H1 (cell line): ENCODE measurements at regions not wholly inside any gene's neighbourhood (a gene's known extent, or its start where the extent isn't known, plus 50 kb on each side); places are given as distances from the start of the nearest gene placed in this dataset.

Experiments used
- CTCF ChIA-PET: fragments of 300-600 bp; sonication (Branson Sonifier 250); formaldehyde crosslinking; loops from one replicate; lab custom pipeline; 2021; ENCODE audit not compliant: partially characterized antibody; lab: Charles Lee
- POLR2A ChIA-PET: fragments of 300-600 bp; sonication (Branson Sonifier 250); formaldehyde crosslinking; loops from one replicate; lab custom pipeline; 2021; ENCODE audit warnings: inconsistent platforms; ENCODE audit not compliant: partially characterized antibody; lab: Charles Lee
- DNase-seq, 2 experiments: peaks; one replicate each; pipeline versions ENCODE4 v3.0.0 to v3.0.0-alpha.2; 2010 to 2022; ENCODE audit warnings: low spot score in 2 of 2, low read depth in 1 of 2, mixed read lengths in 1 of 2
- FAIRE-seq: peaks from 2 replicates; lab custom pipeline; 2011; peaks lifted over from hg19 to GRCh38; lab: Jason Lieb, UNC
- H2AFZ ChIP-seq: 2 replicates; pipeline ENCODE4 v1.8.1; 2012; ENCODE audit warnings: low read length, inconsistent platforms
- H2AK5ac ChIP-seq: 2 replicates; pipeline ENCODE4 v1.6.1; 2013; ENCODE audit warnings: low read depth, low read length
- H2BK120ac ChIP-seq: replicated peaks from 2 replicates; pipeline ENCODE3; 2013; ENCODE audit warnings: low read depth, low read length, inconsistent platforms
- H2BK12ac ChIP-seq: 2 replicates; pipeline ENCODE4 v1.6.1; 2013; ENCODE audit warnings: low read depth, low read length
- H2BK15ac ChIP-seq: 2 replicates; pipeline ENCODE4 v1.6.1; 2013; ENCODE audit warnings: low read length
- H2BK20ac ChIP-seq: 2 replicates; pipeline ENCODE4 v1.6.1; 2013; ENCODE audit warnings: low read length
- H2BK5ac ChIP-seq: 2 replicates; pipeline ENCODE4 v1.6.1; 2013; ENCODE audit warnings: low read depth, low read length
- H3K14ac ChIP-seq: 2 replicates; pipeline ENCODE4 v1.6.1; 2013; ENCODE audit warnings: inconsistent platforms; ENCODE audit not compliant: insufficient read length
- H3K18ac ChIP-seq: 2 replicates; pipeline ENCODE4 v1.6.1; 2013; ENCODE audit warnings: low read length; ENCODE audit errors: extremely low read depth
- H3K23ac ChIP-seq: 2 replicates; pipeline ENCODE4 v1.6.1; 2013; ENCODE audit warnings: inconsistent platforms; ENCODE audit not compliant: insufficient read length
- H3K23me2 ChIP-seq: 2 replicates; pipeline ENCODE4 v1.6.1; 2013; ENCODE audit warnings: low read depth, low read length
- H3K27ac ChIP-seq: 2 replicates; pipeline ENCODE4 v1.6.1; 2011; ENCODE audit warnings: low read depth, low read length, inconsistent platforms
- H3K27me3 ChIP-seq, 4 experiments: replicated peaks in 1 of 4; 1 replicate in 1 of 4; 2 replicates in 3 of 4; pipeline versions ENCODE4 v1.6.1 to v1.8.1; 2011 to 2013; ENCODE audit warnings: low read length in 3 of 4, mild to moderate bottlenecking in 3 of 4, inconsistent platforms in 2 of 4, mixed read lengths in 2 of 4, moderate library complexity in 1 of 4; ENCODE audit not compliant: control insufficient read depth in 3 of 4, insufficient read depth in 3 of 4; ENCODE audit errors: extremely low read depth in 1 of 4
- H3K36me3 ChIP-seq, 4 experiments: 2 replicates each; pipeline versions ENCODE4 v1.6.1 to v1.8.1; 2011 to 2013; ENCODE audit warnings: mild to moderate bottlenecking in 4 of 4, low read length in 3 of 4, moderate library complexity in 2 of 4, control low read depth in 1 of 4, inconsistent platforms in 1 of 4; ENCODE audit not compliant: insufficient read depth in 4 of 4, control insufficient read depth in 2 of 4
- H3K4ac ChIP-seq: replicated peaks from 2 replicates; pipeline ENCODE3; 2013; ENCODE audit warnings: low read length, low read depth, mixed read lengths, inconsistent platforms; ENCODE audit not compliant: insufficient read length
- H3K4me1 ChIP-seq, 4 experiments: replicated peaks in 1 of 4; 1 replicate in 1 of 4; 2 replicates in 3 of 4; pipeline versions ENCODE4 v1.6.1 to v1.8.1; 2011 to 2013; ENCODE audit warnings: low read length in 3 of 4, inconsistent platforms in 2 of 4, mixed read lengths in 1 of 4; ENCODE audit not compliant: insufficient read depth in 4 of 4, control insufficient read depth in 3 of 4
- H3K4me2 ChIP-seq, 2 experiments: 2 replicates each; pipeline versions ENCODE4 v1.6.1 to v1.8.1; 2011 to 2013; ENCODE audit warnings: low read depth in 2 of 2, low read length in 2 of 2, control low read depth in 1 of 2, inconsistent platforms in 1 of 2, mild to moderate bottlenecking in 1 of 2; ENCODE audit not compliant: insufficient read depth in 1 of 2
- H3K4me3 ChIP-seq, 4 experiments: fragments of 200-600, 300-600 bp in 1 of 4; sonication (generic), shearing (Covaris generic), sonication (Bioruptor Twin) in 1 of 4; 2 replicates each; pipeline versions ENCODE4 v1.5.1 to v1.8.1; 2011 to 2016; ENCODE audit warnings: low read length in 4 of 4, low read depth in 3 of 4, control low read depth in 2 of 4, inconsistent platforms in 2 of 4, mild to moderate bottlenecking in 2 of 4, mixed read lengths in 1 of 4, moderate library complexity in 1 of 4; ENCODE audit not compliant: insufficient read depth in 2 of 4; ENCODE audit errors: extremely low read depth in 1 of 4
- H3K56ac ChIP-seq: replicated peaks from 2 replicates; pipeline ENCODE3; 2013; ENCODE audit warnings: low read depth, mild to moderate bottlenecking, mixed read lengths, low read length, inconsistent platforms; ENCODE audit not compliant: insufficient read length
- H3K79me1 ChIP-seq: 2 replicates; pipeline ENCODE4 v1.6.1; 2013; ENCODE audit warnings: low read depth, low read length, control low read depth
- H3K79me2 ChIP-seq, 2 experiments: 2 replicates each; pipeline versions ENCODE4 v1.6.1 to v1.8.1; 2012 to 2013; ENCODE audit warnings: low read length in 2 of 2, mild to moderate bottlenecking in 2 of 2, inconsistent platforms in 1 of 2; ENCODE audit not compliant: insufficient read depth in 2 of 2, control insufficient read depth in 1 of 2
- H3K9ac ChIP-seq, 4 experiments: replicated peaks in 1 of 4; 1 replicate in 1 of 4; 2 replicates in 3 of 4; pipeline versions ENCODE4 v1.6.1 to v1.8.1; 2011 to 2013; ENCODE audit warnings: low read depth in 3 of 4, low read length in 3 of 4, control low read depth in 2 of 4, mild to moderate bottlenecking in 2 of 4, moderate library complexity in 2 of 4, inconsistent platforms in 1 of 4; ENCODE audit errors: extremely low read depth in 1 of 4
- H3K9me3 ChIP-seq, 2 experiments: 2 replicates each; pipeline versions ENCODE4 v1.6.1 to v1.8.1; 2012 to 2013; ENCODE audit warnings: mild to moderate bottlenecking in 2 of 2, moderate library complexity in 2 of 2, control low read depth in 1 of 2, inconsistent platforms in 1 of 2, low read depth in 1 of 2, low read length in 1 of 2, mixed read lengths in 1 of 2; ENCODE audit not compliant: insufficient read depth in 2 of 2
- H4K20me1 ChIP-seq, 2 experiments: replicated peaks in 1 of 2; 2 replicates each; pipeline versions ENCODE3 to v1.8.1; 2011 to 2013; ENCODE audit warnings: inconsistent platforms in 2 of 2, low read length in 2 of 2, mild to moderate bottlenecking in 1 of 2; ENCODE audit not compliant: insufficient read depth in 2 of 2, control insufficient read depth in 1 of 2
- H4K5ac ChIP-seq: 2 replicates; pipeline ENCODE4 v1.6.1; 2013; ENCODE audit warnings: low read length, low read depth, mixed read lengths, inconsistent platforms; ENCODE audit not compliant: insufficient read length
- H4K8ac ChIP-seq: 2 replicates; pipeline ENCODE4 v1.8.0; 2013; ENCODE audit warnings: mild to moderate bottlenecking, moderate library complexity, low read length, inconsistent platforms; ENCODE audit not compliant: insufficient read depth; ENCODE audit errors: extremely low read depth
- H4K91ac ChIP-seq: replicated peaks from 2 replicates; pipeline ENCODE3; 2013; ENCODE audit warnings: low read length, mixed read lengths, inconsistent platforms; ENCODE audit not compliant: insufficient read length
- CBX5 ChIP-seq: fragments of 300-800, 300-1000 bp; sonication (generic); IDR thresholded peaks from 2 replicates; pipeline ENCODE4 v1.7.1; 2016; ENCODE audit warnings: antibody characterized with exemption, low read length, low read depth
- CEBPB ChIP-seq: IDR thresholded peaks from 2 replicates; pipeline ENCODE4 v1.6.1; 2012; ENCODE audit warnings: low read depth, low read length
- EGR1 ChIP-seq: IDR thresholded peaks from 2 replicates; pipeline ENCODE4 v1.6.1; 2011; ENCODE audit warnings: low read depth, low read length, borderline replicate concordance
- NRF1 ChIP-seq: IDR thresholded peaks from 2 replicates; pipeline ENCODE4 v1.6.1; 2011; ENCODE audit warnings: mild to moderate bottlenecking, low read depth, low read length, improper control_type of control experiment
- SAP30 ChIP-seq: fragments of 300-600 bp; sonication (generic); IDR thresholded peaks from 2 replicates; pipeline ENCODE4 v1.7.1; 2012; ENCODE audit warnings: low read length, moderate library complexity, mild to moderate bottlenecking, inconsistent platforms; ENCODE audit not compliant: insufficient read depth, insufficient replicate concordance
- SP1 ChIP-seq: IDR thresholded peaks from 2 replicates; pipeline ENCODE4 v1.6.1; 2011; ENCODE audit warnings: low read depth, low read length
- WGBS, 2 experiments: shearing (Covaris generic) in 1 of 2; methylation state at CpG; one replicate each; pipeline versions ENCODE4 v1.1.6 to v1.1.7; 2013 to 2015; ENCODE audit warnings: low lambda C conversion rate in 2 of 2, mixed read lengths in 2 of 2, inconsistent platforms in 1 of 2, low coverage in 1 of 2, missing lambda C conversion rate in 1 of 2; ENCODE audit not compliant: insufficient replicate concordance in 2 of 2, insufficient coverage in 1 of 2, insufficient read length in 1 of 2; ENCODE audit errors: extremely low coverage in 1 of 2, missing lambda C conversion rate in 1 of 2; 5-methylcytosine and 5-hydroxymethylcytosine counted together

DNA sequence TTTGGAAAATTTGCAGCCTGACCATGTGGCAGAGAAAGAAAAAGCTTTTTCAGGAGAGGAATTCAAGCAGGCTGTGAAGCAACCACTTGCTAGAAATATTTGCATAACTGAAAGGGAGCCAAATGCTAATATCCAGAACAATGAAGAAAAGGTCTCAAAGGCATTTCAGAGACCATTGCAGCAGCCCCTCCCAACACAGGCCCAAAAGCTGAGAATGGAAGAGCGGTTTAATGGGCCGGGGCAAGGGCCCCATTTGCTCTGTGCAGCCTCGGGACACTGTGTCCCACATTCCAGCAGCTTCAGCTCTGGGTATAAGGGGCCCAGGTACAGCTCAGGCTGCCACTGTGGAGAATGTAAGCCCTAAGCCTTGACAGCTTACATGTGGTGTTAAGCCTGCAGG lies 918.1 kb upstream of the POT1 start:
- no peak for DNase-seq

More for the DNA sequence above, 918.1 kb upstream of the POT1 start:
- no peak overlapping the region for H3K56ac ChIP-seq
- peaks cover 0 to 5% (median 1%) of the 10 kb centered on the region in 4 experiments; a peak in 3 of 8 replicates for H3K36me3 ChIP-seq
- peaks cover 10 to 12% of the 10 kb centered on the region in 2 experiments for H3K9me3 ChIP-seq
- no peak overlapping the region for H3K14ac ChIP-seq
- peak overlapping the region; percentile 77 for H4K8ac ChIP-seq
- no peaks in the 10 kb centered on the region for H3K27me3 ChIP-seq
- no peak overlapping the region for H2BK120ac ChIP-seq
- no peaks in the 10 kb centered on the region for H4K20me1 ChIP-seq
- no peaks in the 10 kb centered on the region for H3K79me1 ChIP-seq
- H3K23me2 ChIP-seq, result no peaks in the 10 kb centered on the region
- H2BK5ac ChIP-seq, result peak overlapping the region; percentile 37; the same call in 1 of the 2 replicates
- WGBS, 2 experiments, result 87% methylated on average over 3 of the region's 3 CpGs; no CpG with 5 or more reads in 1 of the 2 experiments
- H2BK15ac ChIP-seq, result no peak overlapping the region
- no peaks in the 10 kb centered on the region for H3K79me2 ChIP-seq
- peak overlapping the region; percentile 62; the same call in 1 of the 2 replicates for H2BK20ac ChIP-seq
- peak overlapping the region; percentile 65 for H4K5ac ChIP-seq
- H3K4ac ChIP-seq, result no peak overlapping the region
- no peak overlapping the region for H3K9ac ChIP-seq
- no peak overlapping the region for H2AK5ac ChIP-seq
- H3K27ac ChIP-seq, result no peak overlapping the region
- H3K23ac ChIP-seq, result no peak overlapping the region
- CTCF ChIA-PET, result interaction anchor here (0.7 to 0.9 kb wide), 2 partner anchors 16 to 768 kb away, joined by 3 read pairs; no protein-coding TSS in a partner anchor
- POLR2A ChIA-PET, result interaction anchor here (0.6 kb wide), 1 partner anchor 40 kb away, joined by 3 read pairs; no protein-coding TSS in a partner anchor
- peaks cover 0 to 3% (median 0%) of the 10 kb centered on the region in 4 experiments; a peak in 1 of 7 replicates for H3K4me1 ChIP-seq
- no peak overlapping the region for H4K91ac ChIP-seq
- H3K18ac ChIP-seq, result peak overlapping the region; percentile 15; the same call in 1 of the 2 replicates
- H2AFZ ChIP-seq, result peak overlapping the region; percentile 42; the same call in 1 of the 2 replicates
- 0 out of 4 replicates have a peak overlapping the region, but pooled peaks of 1 of the 2 experiments have one; percentile 8 for H3K4me2 ChIP-seq
- H2BK12ac ChIP-seq, result no peak overlapping the region
- TF ChIP-seq CBX5 (no peak), NRF1 (no peak), SP1 (no peak), SAP30 (no peak), CEBPB (peak; percentile 54; the same call in 1 of the 2 replicates), EGR1 (no peak)
- TF ChIP-seq, all 59 proteins: peak for 1
- no peak overlapping the region for H3K4me3 ChIP-seq
- no peak for FAIRE-seq
